GM12873 (cell line): ENCODE measurements at regions not wholly inside any gene's neighbourhood (a gene's known extent, or its start where the extent isn't known, plus 50 kb on each side); places are given as distances from the start of the nearest gene placed in this dataset.

Experiments
- CTCF ChIP-seq: IDR thresholded peaks from 2 replicates; pipeline ENCODE4 v1.5.1; 2012; ENCODE audit warnings: low read depth, mild to moderate bottlenecking, moderate library complexity, low read length, control low read depth; ENCODE audit not compliant: insufficient read depth; ENCODE audit errors: missing control alignments

- no peak for TF ChIP-seq CTCF
Measured at GRCh38 chr16:50909831-50910735, 168.2 kb downstream of the CYLD start.

- no peak for TF ChIP-seq CTCF
Measured at GRCh38 chr16:50908468-50908867, 166.6 kb downstream of the CYLD start.

GRCh38 chr16:50906454-50906853 lies 164.6 kb downstream of the CYLD start:
- no peak for TF ChIP-seq CTCF

GRCh38 chr16:50902457-50902856 lies 160.6 kb downstream of the CYLD start:
- no peak for TF ChIP-seq CTCF

- no peak for TF ChIP-seq CTCF
Measured at GRCh38 chr16:50901062-50901461, 159.2 kb downstream of the CYLD start.

- TF ChIP-seq CTCF: no peak
Measured at GRCh38 chr16:50900391-50900942, 158.6 kb downstream of the CYLD start.

- no peak for TF ChIP-seq CTCF
Measured at GRCh38 chr16:50899951-50900350, 158.1 kb downstream of the CYLD start.
